Esophagus muscularis mucosa (tissue), 4 donors: ENCODE measurements at regions not wholly inside any gene's neighbourhood (a gene's known extent, or its start where the extent isn't known, plus 50 kb on each side); places are given as distances from the start of the nearest gene placed in this dataset.

Experiments
- DNase-seq: peaks from one replicate; pipeline ENCODE4 v3.0.0-alpha.2; 2017; ENCODE audit errors: extremely low spot score
- H3K27ac ChIP-seq, 4 donors: fragments of 200-600 bp; sonication (generic); replicated peaks in 1 of 4; 1 replicate in 3 of 4; 2 replicates in 1 of 4; pipeline ENCODE4 v1.5.1; 2016 to 2019; ENCODE audit warnings: mild to moderate bottlenecking in 1 of 4
- H3K27me3 ChIP-seq, 4 donors: fragments of 200-600 bp; sonication (generic); one replicate each; pipeline versions ENCODE4 v1.5.1 to v1.6.0; 2016 to 2019
- H3K36me3 ChIP-seq, 4 donors: fragments of 200-600 bp; sonication (generic); one replicate each; pipeline ENCODE4 v1.5.1; 2016 to 2019
- H3K4me1 ChIP-seq, 4 donors: fragments of 200-600 bp; sonication (generic); one replicate each; pipeline ENCODE4 v1.5.1; 2016 to 2019
- H3K4me3 ChIP-seq, 4 donors: fragments of 200-600 bp; sonication (generic); 1 replicate in 2 of 4; 2 replicates in 2 of 4; pipeline ENCODE4 v1.5.1; 2016 to 2019; ENCODE audit warnings: mild to moderate bottlenecking in 4 of 4, moderate library complexity in 1 of 4
- H3K9me3 ChIP-seq, 4 donors: fragments of 200-600 bp; sonication (generic); 1 replicate in 3 of 4; 2 replicates in 1 of 4; pipeline ENCODE4 v1.5.1; 2016 to 2019
- CTCF ChIP-seq, 3 experiments: fragments of 200-600 bp in 2 of 3; fragments of 450-650 bp in 1 of 3; sonication (generic) in 2 of 3; IDR thresholded peaks; one replicate each; pipeline ENCODE4 v1.5.1; 2017 to 2019; ENCODE audit warnings: antibody characterized with exemption in 3 of 3, mild to moderate bottlenecking in 2 of 3, moderate library complexity in 1 of 3
- EP300 ChIP-seq: sonication (generic); formaldehyde crosslinking; IDR thresholded peaks from one replicate; pipeline ENCODE4 v1.6.1; 2017; ENCODE audit warnings: antibody characterized with exemption
- POLR2A ChIP-seq: fragments of 450-650 bp; IDR thresholded peaks from one replicate; pipeline ENCODE4 v1.6.1; 2017; ENCODE audit warnings: antibody characterized with exemption, moderate library complexity, mild to moderate bottlenecking, low read depth
- POLR2AphosphoS5 ChIP-seq, 2 donors: sonication (generic); formaldehyde crosslinking; IDR thresholded peaks; one replicate each; pipeline ENCODE4 v1.6.1; 2017; ENCODE audit warnings: antibody characterized with exemption in 2 of 2
- WGBS: methylation state at CpG from one replicate; pipeline ENCODE4 v1.1.5; 2018; 5-methylcytosine and 5-hydroxymethylcytosine counted together
- intact Hi-C: fragments of 100-400 bp; cut with DNase I; formaldehyde crosslinking; loops from one replicate; pipeline ENCODE4 v1.15.1; 2023

- H3K27me3 ChIP-seq, result no peaks in the 10 kb centered on the region
- H3K4me1 ChIP-seq, result no peaks in the 10 kb centered on the region
- TF ChIP-seq POLR2AphosphoS5 (IDR thresholded peaks at IDR 0.05), result no peak
- TF ChIP-seq POLR2A, result no peak
- TF ChIP-seq CTCF (IDR thresholded peaks at IDR 0.05), result no peak
- TF ChIP-seq EP300, result no peak
- H3K27ac ChIP-seq, result no peak overlapping the region
- no peak for DNase-seq
- no peaks in the 10 kb centered on the region for H3K9me3 ChIP-seq
- no peak overlapping the region for H3K4me3 ChIP-seq
- no peaks in the 10 kb centered on the region for H3K36me3 ChIP-seq
- 79% methylated on average over 9 of the region's 18 CpGs for WGBS
- intact Hi-C loops, result no loop called here
Observed at GRCh38 chr11:70531281-70532065, 133.1 kb downstream of the CTTN start.

GRCh38 chr11:70532066-70532440, 133.7 kb downstream of the CTTN start:
- intact Hi-C loops, result no loop called here
- TF ChIP-seq CTCF (IDR thresholded peaks at IDR 0.05), result no peak
- TF ChIP-seq EP300, result no peak
- TF ChIP-seq POLR2A, result no peak
- TF ChIP-seq POLR2AphosphoS5 (IDR thresholded peaks at IDR 0.05), result no peak
- no CpG with 5 or more reads among the region's 1 CpG for WGBS
- no peak for DNase-seq
- no peaks in the 10 kb centered on the region for H3K4me1 ChIP-seq
- no peaks in the 10 kb centered on the region for H3K36me3 ChIP-seq
- H3K9me3 ChIP-seq, result no peaks in the 10 kb centered on the region
- no peaks in the 10 kb centered on the region for H3K27me3 ChIP-seq
- no peak overlapping the region for H3K27ac ChIP-seq
- no peak overlapping the region for H3K4me3 ChIP-seq

GRCh38 chr11:70532731-70533130, 134.4 kb downstream of the CTTN start:
- Histone ChIP-seq H3K4me3 (no peak overlapping the region), H3K27me3 (no peaks in the 10 kb centered on the region), H3K4me1 (no peaks in the 10 kb centered on the region), H3K36me3 (no peaks in the 10 kb centered on the region), H3K27ac (no peak overlapping the region), H3K9me3 (no peaks in the 10 kb centered on the region)
- intact Hi-C loops, result no loop called here
- DNase-seq, result no peak
- TF ChIP-seq POLR2AphosphoS5 (IDR thresholded peaks at IDR 0.05) (no peak), EP300 (no peak), CTCF (IDR thresholded peaks at IDR 0.05) (no peak), POLR2A (no peak)
- 70% methylated on average over 15 of the region's 15 CpGs for WGBS

GRCh38 chr11:70535191-70535971, 137.1 kb downstream of the CTTN start:
- Histone ChIP-seq H3K4me1 (no peaks in the 10 kb centered on the region), H3K9me3 (no peaks in the 10 kb centered on the region), H3K27me3 (no peaks in the 10 kb centered on the region), H3K36me3 (no peaks in the 10 kb centered on the region), H3K4me3 (no peak overlapping the region), H3K27ac (no peak overlapping the region)
- 91% methylated on average over 14 of the region's 16 CpGs for WGBS
- TF ChIP-seq CTCF (IDR thresholded peaks at IDR 0.05) (no peak), POLR2AphosphoS5 (IDR thresholded peaks at IDR 0.05) (no peak), EP300 (no peak), POLR2A (no peak)
- intact Hi-C loops, result no loop called here
- no peak for DNase-seq
